ENCODE measurements at regions not wholly inside any gene's neighbourhood (a gene's known extent, or its start where the extent isn't known, plus 50 kb on each side); places are given as distances from the start of the nearest gene placed in this dataset.

GRCh38 chr10:118835682-118836326 lies 81.0 kb upstream of the CACUL1 start:
- no peak for DNase-seq (ENCODE audit: low spot score)
- no peak for FAIRE-seq

GRCh38 chr10:118838364-118838763 lies 83.6 kb upstream of the CACUL1 start:
- FAIRE-seq (no peak), DNase-seq (ENCODE audit: low spot score) (no peak)

GRCh38 chr10:118839348-118839747 lies 84.6 kb upstream of the CACUL1 start:
- FAIRE-seq = no peak
- DNase-seq (ENCODE audit: low spot score) = no peak

- DNase-seq (ENCODE audit: low spot score) = no peak
- no peak for FAIRE-seq
These were observed 85.5 kb upstream of the CACUL1 start for GRCh38 chr10:118840071-118840775.

GRCh38 chr10:118840776-118841468 lies 86.2 kb upstream of the CACUL1 start:
- FAIRE-seq = no peak
- no peak for DNase-seq (ENCODE audit: low spot score)

GRCh38 chr10:118841881-118842605 lies 87.3 kb upstream of the CACUL1 start:
- FAIRE-seq (no peak), DNase-seq (ENCODE audit: low spot score) (no peak)

- no peak for FAIRE-seq
- no peak for DNase-seq (ENCODE audit: low spot score)
These were observed 88.3 kb upstream of the CACUL1 start for GRCh38 chr10:118842843-118843624.

- FAIRE-seq = no peak
- DNase-seq (ENCODE audit: low spot score) = no peak
These were observed 89.0 kb upstream of the CACUL1 start for GRCh38 chr10:118843647-118844265.

- FAIRE-seq = no peak
These were observed 90.2 kb upstream of the CACUL1 start for GRCh38 chr10:118844731-118845521.

GRCh38 chr10:118845776-118846175 lies 91.0 kb upstream of the CACUL1 start:
- FAIRE-seq = no peak
- no peak for DNase-seq (ENCODE audit: low spot score)

More at GRCh38 chr10:118844731-118845521, 90.2 kb upstream of the CACUL1 start:
- DNase-seq (ENCODE audit: low spot score) = peak; percentile 39

- DNase-seq (ENCODE audit: low spot score) = no peak
- FAIRE-seq = no peak
These were observed 95.8 kb upstream of the CACUL1 start for GRCh38 chr10:118850418-118851061.

GRCh38 chr10:118851062-118852035 lies 96.6 kb upstream of the CACUL1 start:
- no peak for DNase-seq (ENCODE audit: low spot score)
- FAIRE-seq = no peak

- DNase-seq (ENCODE audit: low spot score) = no peak
- FAIRE-seq = no peak
These were observed 99.1 kb upstream of the CACUL1 start for GRCh38 chr10:118853916-118854315.

- no peak for DNase-seq (ENCODE audit: low spot score)
- FAIRE-seq = no peak
These were observed 101.3 kb upstream of the CACUL1 start for GRCh38 chr10:118856106-118856505.

- no peak for DNase-seq (ENCODE audit: low spot score)
- no peak for FAIRE-seq
These were observed 111.4 kb upstream of the CACUL1 start for GRCh38 chr10:118865998-118866693.

GRCh38 chr10:118867768-118868167 lies 113.0 kb upstream of the CACUL1 start:
- DNase-seq (ENCODE audit: low spot score) = no peak
- no peak for FAIRE-seq

GRCh38 chr10:118868589-118868988 lies 113.8 kb upstream of the CACUL1 start:
- DNase-seq (ENCODE audit: low spot score) (no peak), FAIRE-seq (no peak)

All from RCC 7860 (cell line).